H54 (cell line): ENCODE measurements at regions not wholly inside any gene's neighbourhood (a gene's known extent, or its start where the extent isn't known, plus 50 kb on each side); places are given as distances from the start of the nearest gene placed in this dataset.

Source experiments
- DNase-seq: peaks from one replicate; pipeline ENCODE4 v3.0.0; 2011; ENCODE audit warnings: low spot score, mixed read lengths; ENCODE audit not compliant: insufficient read length
- FAIRE-seq: peaks from 3 replicates; lab custom pipeline; 2011; peaks lifted over from hg19 to GRCh38; lab: Jason Lieb, UNC
- POLR2A ChIP-seq: IDR thresholded peaks from 2 replicates; pipeline ENCODE4 v1.6.1; 2011; ENCODE audit warnings: low read depth, mild to moderate bottlenecking, low read length

DNA sequence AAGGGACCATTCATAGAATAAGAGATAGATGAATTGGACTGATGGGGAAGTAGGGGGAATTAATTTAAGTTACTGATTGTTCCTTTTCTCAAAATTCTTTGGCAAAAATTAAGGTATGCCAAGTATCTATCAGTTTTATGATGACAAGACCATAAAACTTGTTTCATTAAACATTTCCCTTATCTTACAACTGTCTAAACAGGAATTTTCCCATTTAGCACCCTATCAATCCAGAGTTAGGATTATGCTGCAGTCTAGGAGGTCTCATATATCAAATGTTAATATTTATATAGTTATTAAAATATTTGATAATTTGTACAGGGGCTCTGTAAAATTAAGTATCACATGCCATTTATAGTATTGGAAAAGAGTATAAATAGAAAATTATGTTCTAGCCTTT, 51.5 kb upstream of the ARID1B start:
- FAIRE-seq (no peak), DNase-seq (no peak)
- TF ChIP-seq POLR2A = no peak

DNA sequence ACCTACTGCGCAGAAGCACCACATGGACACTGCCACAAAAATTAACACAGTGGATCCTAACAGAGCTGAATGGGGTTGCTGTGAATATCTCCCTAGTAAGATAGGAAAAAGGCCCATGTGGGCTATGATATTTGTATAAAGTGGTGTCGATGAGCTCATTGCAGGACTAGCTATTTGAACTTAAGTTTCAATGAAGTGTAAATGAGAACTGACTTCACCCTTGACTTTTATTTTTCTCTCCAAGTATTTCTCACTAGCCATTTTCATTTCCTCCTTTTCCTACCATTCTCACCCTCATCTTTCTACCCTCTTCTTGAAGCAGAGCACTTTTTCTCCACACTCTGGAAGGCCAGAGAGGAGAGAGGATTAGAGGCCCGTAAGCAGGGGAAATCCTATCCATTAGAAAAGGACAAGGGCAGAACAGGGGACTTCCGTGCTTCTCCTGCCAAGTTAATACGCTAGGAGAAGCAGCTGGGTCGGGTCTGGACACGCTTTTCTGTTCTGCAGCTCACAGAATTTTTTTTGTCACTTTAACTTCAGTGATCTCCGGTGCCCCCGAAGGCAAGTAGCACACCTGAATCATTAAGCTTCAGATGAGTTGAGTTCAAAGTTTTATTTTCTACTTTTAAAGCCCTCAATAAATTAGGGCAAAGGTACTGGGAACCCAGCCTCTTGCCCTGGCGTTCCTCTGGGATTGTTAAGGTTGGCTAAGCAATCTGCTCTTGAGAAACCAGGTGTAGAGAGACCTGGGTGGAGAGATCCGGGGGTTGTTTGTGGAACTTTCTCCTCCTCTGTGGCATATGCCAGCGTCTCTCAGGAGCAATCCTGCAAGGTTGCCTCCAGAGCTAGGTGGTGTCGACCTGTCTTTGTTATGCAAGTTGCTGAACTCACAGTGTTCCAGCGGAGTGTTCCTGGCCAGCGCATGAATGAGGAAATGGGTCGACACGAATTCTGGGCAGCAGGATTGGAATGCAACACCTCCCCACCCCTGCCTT, 56.2 kb upstream of the ARID1B start:
- no peak for TF ChIP-seq POLR2A
- FAIRE-seq (no peak), DNase-seq (no peak)

DNA sequence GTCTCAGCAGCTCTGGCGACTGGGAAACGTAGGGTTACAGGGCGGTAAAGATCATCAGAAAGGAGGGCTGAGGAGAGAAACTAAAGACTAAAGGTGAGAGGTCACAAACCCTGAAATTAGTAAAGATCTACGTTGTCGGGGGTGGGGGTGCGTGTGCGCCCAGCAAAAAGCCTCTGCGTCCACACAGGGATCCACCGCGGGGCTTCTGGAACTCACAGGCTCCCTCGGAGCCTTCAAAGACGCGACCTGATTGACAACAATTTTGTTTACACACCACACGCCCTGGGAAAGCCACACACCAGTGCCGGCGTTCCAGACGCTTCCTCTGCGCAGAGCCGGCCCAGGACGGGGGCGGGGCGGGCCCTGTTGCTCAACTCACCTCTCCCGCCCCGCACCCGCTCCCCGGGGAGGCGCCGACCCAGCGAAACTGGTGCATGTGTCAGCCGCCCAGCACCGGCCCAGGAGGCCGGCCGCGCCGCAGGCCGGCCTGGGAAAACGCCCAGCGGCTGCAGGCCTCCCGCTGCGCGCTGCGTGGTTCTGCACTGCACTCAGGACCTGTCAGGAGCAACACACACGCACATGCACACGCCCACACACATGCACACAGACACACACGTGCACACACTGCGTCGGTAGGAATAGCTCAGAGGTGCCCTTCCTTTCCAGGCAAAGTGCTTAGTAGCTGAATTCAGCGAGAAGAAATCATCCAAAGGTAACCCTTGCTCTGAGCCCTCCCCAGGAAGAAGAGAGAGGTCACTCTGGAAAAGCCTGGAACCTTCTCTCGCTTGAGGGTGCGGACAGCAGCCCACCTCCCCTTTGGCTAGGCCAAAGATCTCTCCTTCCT, 57.2 kb upstream of the ARID1B start:
- no peak for FAIRE-seq
- no peak for TF ChIP-seq POLR2A
- no peak for DNase-seq

DNA sequence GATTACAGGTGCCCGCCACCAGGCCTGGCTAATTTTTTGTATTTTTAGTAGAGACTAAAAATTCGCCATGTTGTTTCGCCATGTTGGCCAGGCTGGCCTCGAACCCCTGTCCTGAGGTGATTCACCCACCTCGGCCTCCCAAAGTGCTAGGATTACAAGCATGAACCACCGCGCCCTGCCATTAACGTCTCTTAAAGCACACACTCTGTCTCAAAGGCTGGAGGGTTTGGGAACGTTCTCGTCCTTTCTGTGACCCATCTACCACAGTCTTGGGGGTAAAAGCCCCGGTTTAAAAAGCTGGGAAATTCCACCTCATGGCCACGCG, 57.8 kb upstream of the ARID1B start:
- no peak for DNase-seq
- FAIRE-seq = no peak
- no peak for TF ChIP-seq POLR2A

DNA sequence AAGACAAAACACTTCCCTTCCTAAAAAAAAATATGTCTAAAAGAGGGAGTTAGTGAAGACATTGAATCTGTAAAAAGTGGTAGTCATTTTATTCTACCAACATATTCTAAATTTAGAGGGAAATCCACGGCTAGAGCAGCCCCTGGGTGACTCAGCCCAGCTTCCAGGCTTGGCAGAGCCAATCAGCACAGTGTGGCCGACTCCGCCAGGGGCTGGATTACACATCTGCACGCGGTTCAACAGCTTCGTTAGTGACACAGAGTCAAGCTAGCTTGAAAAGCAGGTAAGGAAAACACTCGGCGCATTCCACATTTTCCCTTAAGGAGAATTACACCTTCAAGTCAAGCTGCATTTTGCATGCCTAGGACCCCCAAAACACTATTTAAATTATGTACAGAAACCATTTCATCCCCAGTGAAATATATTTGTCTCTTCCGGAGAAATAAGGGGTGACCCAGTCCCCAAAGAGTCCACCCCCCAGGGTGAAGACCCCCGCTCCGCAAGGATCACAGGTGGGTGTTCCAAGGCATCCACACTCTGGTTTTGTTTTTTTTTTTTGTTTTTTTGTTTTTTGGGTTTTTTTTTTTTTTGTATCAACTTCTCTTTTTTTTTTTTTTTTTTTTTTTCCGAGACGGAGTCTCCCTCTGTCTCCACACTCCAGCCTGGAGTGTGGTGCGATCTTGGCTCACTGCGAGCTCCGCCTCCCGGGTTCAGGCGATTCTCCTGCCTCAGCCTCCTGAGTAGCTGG, 58.4 kb upstream of the ARID1B start:
- DNase-seq (peak; percentile 66), FAIRE-seq (peak; percentile 64)
- no peak for TF ChIP-seq POLR2A

DNA sequence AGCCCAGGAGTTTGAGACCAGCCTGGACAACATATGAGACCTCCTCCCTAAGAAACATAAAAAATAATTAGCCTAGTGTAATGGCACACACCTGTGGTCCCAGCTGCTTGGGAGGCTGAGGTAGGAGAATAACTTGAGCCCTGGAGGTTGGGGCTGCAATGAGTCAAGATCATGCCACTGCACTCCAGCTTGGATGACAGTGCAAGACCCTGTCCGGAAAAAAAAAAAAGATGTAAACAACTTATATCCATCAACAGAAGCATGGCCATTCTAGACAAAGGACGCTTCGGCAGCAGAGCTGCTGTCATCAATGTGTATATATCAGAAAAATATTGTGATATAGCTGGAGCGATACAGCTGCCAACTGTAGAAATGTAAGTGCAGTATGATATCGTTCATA, 59.6 kb upstream of the ARID1B start:
- FAIRE-seq (no peak), DNase-seq (no peak)

DNA sequence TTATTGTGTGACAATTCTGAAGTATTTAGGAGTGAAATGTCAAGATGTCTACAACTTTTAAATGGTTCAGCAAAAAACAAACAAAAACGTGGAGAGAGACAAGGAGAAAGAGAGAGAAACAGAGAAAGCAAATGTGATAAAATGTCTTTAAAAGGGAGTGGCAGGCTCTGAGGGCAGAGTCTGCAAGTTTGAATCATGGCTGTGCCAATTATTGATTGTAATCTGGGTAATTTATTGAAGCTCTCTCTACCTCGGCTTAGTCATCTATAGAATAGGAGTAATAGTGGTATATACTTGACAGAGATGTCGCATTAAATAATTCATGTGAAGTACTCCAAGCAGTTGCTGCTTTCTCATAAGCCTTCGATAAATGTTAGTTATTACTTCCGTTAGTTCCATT, 61.3 kb upstream of the ARID1B start:
- DNase-seq (no peak), FAIRE-seq (no peak)
- no peak for TF ChIP-seq POLR2A

More for the DNA sequence above, 59.6 kb upstream of the ARID1B start:
- TF ChIP-seq POLR2A = no peak

DNA sequence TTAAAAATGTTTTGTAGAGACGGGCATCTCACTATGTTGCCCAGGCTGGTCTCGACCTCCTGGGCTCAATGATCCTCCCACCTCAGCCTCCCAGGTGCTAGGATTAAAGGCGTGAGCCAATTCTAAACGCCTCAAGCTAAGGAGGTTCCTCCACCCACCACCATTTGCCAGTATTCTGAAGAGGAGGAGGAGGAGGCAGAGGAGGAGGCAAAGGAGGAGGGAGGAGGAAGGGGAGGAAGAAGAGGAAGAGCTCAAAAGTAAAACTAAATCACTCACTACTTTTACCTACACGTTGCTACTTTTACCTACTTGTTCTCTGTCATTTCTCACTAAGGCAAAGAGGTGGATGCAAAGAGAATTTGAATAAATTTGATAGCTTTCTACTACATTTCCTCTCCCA, 63.6 kb upstream of the ARID1B start:
- no peak for DNase-seq
- FAIRE-seq = no peak
- no peak for TF ChIP-seq POLR2A

DNA sequence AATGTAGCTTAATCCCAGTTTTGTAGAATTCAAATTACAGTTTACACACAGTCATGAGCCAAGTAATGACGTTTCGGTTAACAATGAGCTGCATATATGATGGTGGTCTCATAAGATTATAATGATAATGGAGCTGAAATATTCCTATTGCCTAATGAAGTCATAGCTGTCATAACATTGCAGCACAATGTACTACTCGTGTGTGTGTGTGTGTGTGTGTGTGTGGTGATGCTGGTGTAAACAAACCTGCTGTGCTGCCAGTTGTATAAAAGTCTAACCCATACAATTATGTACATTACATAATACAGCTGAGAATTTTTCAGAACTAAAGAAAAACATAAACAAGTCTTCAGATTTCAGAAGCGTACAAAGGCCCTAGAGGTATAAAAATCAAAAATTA, 66.7 kb upstream of the ARID1B start:
- DNase-seq (no peak), FAIRE-seq (no peak)
- TF ChIP-seq POLR2A = no peak

DNA sequence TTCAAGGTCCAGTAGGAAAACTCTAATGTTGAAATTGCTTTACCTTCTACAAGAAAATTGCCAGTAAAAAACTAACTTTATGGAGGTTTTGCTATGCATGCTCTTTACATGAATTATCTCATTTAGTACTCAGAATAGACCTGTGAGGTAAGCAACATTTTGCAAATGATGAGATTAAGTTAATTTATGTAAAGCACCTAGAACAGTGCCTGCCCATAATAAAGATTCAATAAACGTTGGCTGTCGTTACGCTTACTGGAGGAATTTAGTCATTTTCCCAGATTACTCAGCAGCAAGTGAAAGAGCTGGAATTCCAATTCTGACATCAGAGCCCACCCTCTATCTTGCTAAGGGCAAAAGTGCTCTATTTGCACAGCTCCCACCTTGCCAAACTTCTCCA, 69.4 kb upstream of the ARID1B start:
- no peak for FAIRE-seq
- TF ChIP-seq POLR2A = no peak
- no peak for DNase-seq

DNA sequence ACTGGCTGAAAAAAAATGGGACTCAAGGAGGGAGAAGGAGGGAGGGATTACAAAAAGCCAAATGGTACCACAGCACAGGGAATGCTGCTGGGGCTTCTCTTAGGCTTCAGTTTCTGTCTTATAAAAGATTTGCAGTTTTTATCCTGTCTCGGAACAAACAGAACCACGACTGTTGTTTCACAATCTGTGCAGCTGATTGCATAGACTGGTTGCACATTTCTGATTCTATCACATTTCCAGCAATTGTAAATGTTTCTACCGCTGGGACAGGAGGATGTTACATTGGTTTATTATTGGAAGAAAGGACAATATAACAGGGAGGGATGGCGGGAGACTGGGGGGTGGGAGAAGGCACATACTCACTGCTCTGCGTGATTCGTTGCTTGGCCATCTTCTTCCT, 73.5 kb upstream of the ARID1B start:
- TF ChIP-seq POLR2A = no peak
- FAIRE-seq = no peak
- no peak for DNase-seq

DNA sequence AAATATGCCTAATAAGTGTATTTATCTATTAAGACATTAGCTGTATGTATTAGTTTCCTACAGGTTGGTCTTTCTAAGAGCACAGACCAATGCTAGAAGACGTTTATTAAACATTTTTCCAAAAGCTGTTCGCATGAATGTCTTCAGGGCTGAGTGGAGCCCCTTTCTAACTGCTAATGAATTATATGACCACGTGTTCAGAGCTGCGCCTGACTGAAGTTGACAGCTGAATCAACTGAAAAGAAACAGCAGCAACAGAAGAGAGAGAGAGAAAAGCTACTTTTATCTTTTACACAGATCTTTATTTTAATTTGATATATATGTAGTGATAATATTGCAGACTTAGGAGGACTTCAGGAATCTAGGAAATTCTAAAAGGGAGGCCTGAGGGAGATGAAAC, 75.2 kb upstream of the ARID1B start:
- no peak for FAIRE-seq
- TF ChIP-seq POLR2A = no peak

DNA sequence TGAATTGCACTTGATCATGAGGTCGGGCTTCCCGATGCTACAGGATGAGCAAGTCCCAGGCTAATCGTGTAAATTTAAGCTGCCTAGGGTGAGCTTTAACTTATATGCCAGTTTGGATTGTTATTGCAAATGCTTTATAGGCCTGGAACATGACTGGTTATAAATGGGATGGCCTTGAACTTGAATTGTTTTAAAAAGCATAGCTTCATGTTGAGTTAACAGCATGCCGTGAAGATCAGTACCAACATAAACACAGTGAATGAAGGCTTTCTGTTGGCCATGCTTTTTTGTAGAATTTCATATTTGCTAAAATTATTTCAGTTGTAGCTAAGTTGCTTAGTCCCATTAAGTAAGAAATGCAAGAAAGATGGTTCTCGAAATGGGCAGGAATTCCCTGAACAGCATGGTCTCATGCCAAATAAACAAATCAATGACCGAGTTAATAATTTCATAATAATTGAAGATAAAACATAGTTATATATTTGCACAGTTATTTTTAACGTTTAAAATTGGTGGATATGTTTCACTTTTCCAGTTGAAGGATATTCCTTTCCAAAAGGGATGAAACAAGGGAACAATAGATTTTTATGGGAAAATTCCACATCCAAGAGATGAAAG, 76.6 kb upstream of the ARID1B start:
- DNase-seq = no peak
- FAIRE-seq = no peak
- no peak for TF ChIP-seq POLR2A

More for the DNA sequence above, 75.2 kb upstream of the ARID1B start:
- no peak for DNase-seq
